Ishikawa (cell line): ENCODE measurements at regions not wholly inside any gene's neighbourhood (a gene's known extent, or its start where the extent isn't known, plus 50 kb on each side); places are given as distances from the start of the nearest gene placed in this dataset.

ENCODE experiments used
- CEBPB ChIP-seq: IDR thresholded peaks from 2 replicates; pipeline ENCODE4 v1.6.1; 2012
- CREB1 ChIP-seq: IDR thresholded peaks from 2 replicates; pipeline ENCODE4 v1.6.1; 2012; ENCODE audit warnings: low read depth
- EGR1 ChIP-seq: IDR thresholded peaks from 2 replicates; pipeline ENCODE4 v1.6.1; 2012
- EP300 ChIP-seq: IDR thresholded peaks from 2 replicates; pipeline ENCODE4 v1.6.1; 2012; ENCODE audit warnings: borderline replicate concordance
- FOXM1 ChIP-seq: IDR thresholded peaks from 2 replicates; pipeline ENCODE4 v1.6.1; 2012; ENCODE audit warnings: low read depth, borderline replicate concordance
- MAX ChIP-seq: IDR thresholded peaks from 2 replicates; pipeline ENCODE4 v1.6.1; 2012
- NFIC ChIP-seq: IDR thresholded peaks from 2 replicates; pipeline ENCODE4 v1.6.1; 2012
- RAD21 ChIP-seq: IDR thresholded peaks from 2 replicates; pipeline ENCODE4 v1.6.1; 2012; ENCODE audit warnings: low read depth
- REST ChIP-seq: IDR thresholded peaks from 2 replicates; pipeline ENCODE4 v1.6.1; 2012; ENCODE audit warnings: low read depth, mild to moderate bottlenecking
- TAF1 ChIP-seq: IDR thresholded peaks from 2 replicates; pipeline ENCODE4 v1.6.1; 2012; ENCODE audit warnings: low read depth, mild to moderate bottlenecking
- TCF12 ChIP-seq: IDR thresholded peaks from 2 replicates; pipeline ENCODE4 v1.6.1; 2012; ENCODE audit warnings: low read depth
- TEAD4 ChIP-seq: IDR thresholded peaks from 2 replicates; pipeline ENCODE4 v1.6.1; 2012
- USF1 ChIP-seq: IDR thresholded peaks from 2 replicates; pipeline ENCODE4 v1.6.1; 2012
- YY1 ChIP-seq: IDR thresholded peaks from 2 replicates; pipeline ENCODE4 v1.6.1; 2012; ENCODE audit warnings: low read depth
- ZBTB7A ChIP-seq: IDR thresholded peaks from 2 replicates; pipeline ENCODE4 v1.6.1; 2012; ENCODE audit warnings: low read depth

GRCh38 chr18:23316988-23317387, 136.1 kb upstream of the RIOK3 start:
- TF ChIP-seq RAD21 (no peak), TAF1 (no peak), ZBTB7A (no peak), CEBPB (no peak), USF1 (no peak), MAX (no peak), YY1 (no peak), EGR1 (no peak), TEAD4 (no peak), CREB1 (no peak)

- no peak for TF ChIP-seq MAX
- TF ChIP-seq EP300: no peak
- no peak for TF ChIP-seq TEAD4
- no peak for TF ChIP-seq USF1
- TF ChIP-seq EGR1: no peak
- TF ChIP-seq TCF12: no peak
- no peak for TF ChIP-seq REST
- no peak for TF ChIP-seq TAF1
These were observed 135.0 kb upstream of the RIOK3 start for GRCh38 chr18:23317975-23318675.

- TF ChIP-seq CEBPB (no peak), ZBTB7A (no peak), TAF1 (no peak)
These were observed 132.3 kb upstream of the RIOK3 start for GRCh38 chr18:23320709-23321236.

- TF ChIP-seq TAF1 (no peak), EP300 (no peak), USF1 (no peak), RAD21 (no peak), NFIC (no peak), CEBPB (no peak), EGR1 (no peak), CREB1 (no peak), TEAD4 (no peak)
These were observed 131.1 kb upstream of the RIOK3 start for GRCh38 chr18:23321996-23322395.

GRCh38 chr18:23324056-23324811, 128.9 kb upstream of the RIOK3 start:
- no peak for TF ChIP-seq TEAD4
- TF ChIP-seq MAX: no peak
- no peak for TF ChIP-seq YY1
- no peak for TF ChIP-seq RAD21
- no peak for TF ChIP-seq EGR1
- no peak for TF ChIP-seq ZBTB7A
- TF ChIP-seq CREB1: no peak
- no peak for TF ChIP-seq FOXM1
- TF ChIP-seq CEBPB: no peak
- TF ChIP-seq TAF1: no peak
- TF ChIP-seq REST: no peak
- no peak for TF ChIP-seq EP300
- no peak for TF ChIP-seq TCF12
- TF ChIP-seq USF1: no peak
